DOHH2 (cell line): ENCODE measurements at regions not wholly inside any gene's neighbourhood (a gene's known extent, or its start where the extent isn't known, plus 50 kb on each side); places are given as distances from the start of the nearest gene placed in this dataset.

Experiments used
- H3F3A ChIP-seq: fragments of 200-600 bp; sonication (generic), shearing (Covaris generic); 2 replicates; pipeline ENCODE4 v1.6.0; 2016; ENCODE audit warnings: antibody characterized with exemption, mild to moderate bottlenecking; ENCODE audit not compliant: control insufficient read depth, insufficient read depth
- H3K27ac ChIP-seq: fragments of 200-600 bp; sonication (generic); 2 replicates; pipeline ENCODE4 v1.5.1; 2014; ENCODE audit warnings: low read depth, mild to moderate bottlenecking, low read length, moderate library complexity
- H3K27me3 ChIP-seq: fragments of 200-600 bp; sonication (generic); 2 replicates; pipeline ENCODE4 v1.6.1; 2014; ENCODE audit warnings: mild to moderate bottlenecking, low read length, mixed read lengths; ENCODE audit not compliant: control insufficient read depth
- H3K36me3 ChIP-seq: fragments of 200-600 bp; sonication (generic); 2 replicates; pipeline ENCODE4 v1.6.1; 2014; ENCODE audit warnings: mild to moderate bottlenecking, low read length, moderate library complexity, mixed read lengths; ENCODE audit not compliant: control insufficient read depth
- H3K4me1 ChIP-seq: fragments of 200-600 bp; sonication (generic); 2 replicates; pipeline ENCODE4 v1.6.1; 2014; ENCODE audit warnings: mild to moderate bottlenecking, low read length, mixed read lengths; ENCODE audit not compliant: control insufficient read depth
- H3K4me2 ChIP-seq: fragments of 200-600 bp; sonication (generic); 2 replicates; pipeline ENCODE4 v1.6.0; 2014; ENCODE audit warnings: mild to moderate bottlenecking, low read length, moderate library complexity
- H3K4me3 ChIP-seq: fragments of 200-600 bp; sonication (generic); 2 replicates; pipeline ENCODE4 v1.5.1; 2014; ENCODE audit warnings: mild to moderate bottlenecking, low read length, mixed read lengths
- H3K79me2 ChIP-seq: fragments of 200-600 bp; sonication (generic); 2 replicates; pipeline ENCODE4 v1.6.1; 2014; ENCODE audit warnings: mild to moderate bottlenecking, low read length, mixed read lengths; ENCODE audit not compliant: control insufficient read depth
- H3K9me2 ChIP-seq: fragments of 200-600 bp; sonication (generic); replicated peaks from 2 replicates; pipeline ENCODE4 v1.6.1; 2014; ENCODE audit warnings: mild to moderate bottlenecking, low read length, mixed read lengths; ENCODE audit not compliant: control insufficient read depth
- H3K9me3 ChIP-seq: fragments of 200-600 bp; sonication (generic); 2 replicates; pipeline ENCODE4 v1.6.1; 2014; ENCODE audit warnings: antibody characterized with exemption, low read length, mixed read lengths; ENCODE audit not compliant: control insufficient read depth, insufficient read depth
- H4K20me1 ChIP-seq: fragments of 200-600 bp; sonication (generic); 2 replicates; pipeline ENCODE4 v1.6.0; 2014; ENCODE audit warnings: low read depth, mild to moderate bottlenecking, antibody characterized with exemption, low read length, moderate library complexity; ENCODE audit not compliant: control insufficient read depth, insufficient read depth
- CTCF ChIP-seq: fragments of 200-600 bp; sonication (generic); IDR thresholded peaks from one replicate; pipeline ENCODE4 v1.5.1; 2014; ENCODE audit warnings: antibody characterized with exemption, mild to moderate bottlenecking, low read depth, low read length; ENCODE audit not compliant: poor library complexity, severe bottlenecking
- EZH2phosphoT487 ChIP-seq: fragments of 200-600 bp; sonication (generic); IDR thresholded peaks from 2 replicates; pipeline ENCODE4 v1.6.1; 2017; ENCODE audit warnings: borderline replicate concordance, mild to moderate bottlenecking, antibody characterized with exemption, low read length, moderate library complexity, mixed read lengths

DNA sequence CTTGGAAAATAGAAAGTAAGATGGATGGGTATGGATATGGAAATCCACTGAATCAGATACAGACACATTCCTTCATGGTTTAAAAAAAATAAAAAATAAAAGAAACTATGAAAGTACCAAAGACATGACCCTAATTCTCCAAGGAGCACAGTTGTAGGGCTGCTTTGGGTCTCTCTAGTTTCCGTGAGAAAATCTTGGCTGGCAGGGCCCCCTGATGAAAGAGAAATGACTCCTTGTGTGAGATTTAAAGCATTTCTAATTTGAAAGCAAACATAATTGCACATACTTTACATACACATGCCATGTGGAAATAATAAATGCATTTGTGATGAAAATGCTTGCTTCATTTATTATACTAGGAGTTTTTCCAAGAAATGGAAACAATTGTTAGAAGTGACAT, 593.9 kb upstream of the BTBD3 start:
- Histone ChIP-seq H3K4me2 (no peak overlapping the region), H3K27ac (no peak overlapping the region), H3F3A (no peaks in the 10 kb centered on the region), H3K36me3 (no peaks in the 10 kb centered on the region), H3K9me2 (no peaks in the 10 kb centered on the region), H3K27me3 (no peaks in the 10 kb centered on the region), H3K9me3 (peaks cover 3% of the 10 kb centered on the region; the same call in 1 of the 2 replicates), H3K4me3 (no peak overlapping the region), H3K79me2 (no peaks in the 10 kb centered on the region), H3K4me1 (no peaks in the 10 kb centered on the region), H4K20me1 (no peaks in the 10 kb centered on the region)
- TF ChIP-seq CTCF, result no peak
- TF ChIP-seq EZH2phosphoT487, result no peak

DNA sequence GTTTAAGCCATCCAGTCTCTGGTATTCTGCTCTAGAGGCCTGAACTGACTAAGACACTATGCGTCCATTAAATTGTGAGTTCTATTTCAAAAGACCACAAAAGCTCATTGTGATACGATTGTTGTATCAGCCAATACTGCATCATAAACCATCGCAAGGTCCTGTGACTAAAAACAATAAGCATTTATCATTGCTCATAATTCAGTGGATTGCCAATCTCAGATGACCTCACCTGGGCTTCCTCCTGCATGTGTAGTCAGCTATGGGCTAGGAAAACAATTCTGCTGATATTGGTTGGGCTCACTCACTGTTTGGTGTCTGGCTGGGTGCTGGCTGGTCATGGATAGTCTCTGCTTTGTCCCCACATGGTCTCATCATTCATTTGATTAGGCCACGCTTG, 592.7 kb upstream of the BTBD3 start:
- H3K27ac ChIP-seq, result no peak overlapping the region
- no peaks in the 10 kb centered on the region for H3K79me2 ChIP-seq
- H3K36me3 ChIP-seq, result no peaks in the 10 kb centered on the region
- H3K27me3 ChIP-seq, result no peaks in the 10 kb centered on the region
- H3K9me3 ChIP-seq, result peaks cover 3% of the 10 kb centered on the region; the same call in 1 of the 2 replicates
- H3K4me1 ChIP-seq, result no peaks in the 10 kb centered on the region
- TF ChIP-seq EZH2phosphoT487 (no peak), CTCF (no peak)
- no peaks in the 10 kb centered on the region for H3K9me2 ChIP-seq
- no peaks in the 10 kb centered on the region for H4K20me1 ChIP-seq
- H3K4me3 ChIP-seq, result no peak overlapping the region
- no peaks in the 10 kb centered on the region for H3F3A ChIP-seq
- H3K4me2 ChIP-seq, result no peak overlapping the region

GRCh38 chr20:11328839-11329238, 588.9 kb upstream of the BTBD3 start:
- Histone ChIP-seq H4K20me1 (no peaks in the 10 kb centered on the region), H3K79me2 (no peaks in the 10 kb centered on the region), H3K9me3 (peaks cover 3% of the 10 kb centered on the region; the same call in 1 of the 2 replicates), H3K4me3 (no peak overlapping the region), H3K4me2 (no peak overlapping the region), H3F3A (no peaks in the 10 kb centered on the region), H3K27ac (no peak overlapping the region), H3K27me3 (no peaks in the 10 kb centered on the region), H3K4me1 (no peaks in the 10 kb centered on the region), H3K36me3 (no peaks in the 10 kb centered on the region), H3K9me2 (no peaks in the 10 kb centered on the region)
- TF ChIP-seq EZH2phosphoT487 (no peak), CTCF (no peak)
